GM10266 (cell line): ENCODE measurements at regions not wholly inside any gene's neighbourhood (a gene's known extent, or its start where the extent isn't known, plus 50 kb on each side); places are given as distances from the start of the nearest gene placed in this dataset.

ENCODE experiments used
- DNase-seq: peaks from one replicate; pipeline ENCODE4 v3.0.0; 2012; ENCODE audit errors: extremely low spot score
- TF ChIP-seq, protein P1 (sequence below): IDR thresholded peaks from 2 replicates; pipeline ENCODE4 v1.5.1; 2012; ENCODE audit warnings: mild to moderate bottlenecking, low read depth; ENCODE audit not compliant: control insufficient read depth, insufficient read depth; ENCODE audit errors: missing control alignments

GRCh38 chr1:222232842-222233241 is 315.1 kb downstream of the HHIPL2 start:
- DNase-seq: no peak
- TF ChIP-seq, protein P1, sequence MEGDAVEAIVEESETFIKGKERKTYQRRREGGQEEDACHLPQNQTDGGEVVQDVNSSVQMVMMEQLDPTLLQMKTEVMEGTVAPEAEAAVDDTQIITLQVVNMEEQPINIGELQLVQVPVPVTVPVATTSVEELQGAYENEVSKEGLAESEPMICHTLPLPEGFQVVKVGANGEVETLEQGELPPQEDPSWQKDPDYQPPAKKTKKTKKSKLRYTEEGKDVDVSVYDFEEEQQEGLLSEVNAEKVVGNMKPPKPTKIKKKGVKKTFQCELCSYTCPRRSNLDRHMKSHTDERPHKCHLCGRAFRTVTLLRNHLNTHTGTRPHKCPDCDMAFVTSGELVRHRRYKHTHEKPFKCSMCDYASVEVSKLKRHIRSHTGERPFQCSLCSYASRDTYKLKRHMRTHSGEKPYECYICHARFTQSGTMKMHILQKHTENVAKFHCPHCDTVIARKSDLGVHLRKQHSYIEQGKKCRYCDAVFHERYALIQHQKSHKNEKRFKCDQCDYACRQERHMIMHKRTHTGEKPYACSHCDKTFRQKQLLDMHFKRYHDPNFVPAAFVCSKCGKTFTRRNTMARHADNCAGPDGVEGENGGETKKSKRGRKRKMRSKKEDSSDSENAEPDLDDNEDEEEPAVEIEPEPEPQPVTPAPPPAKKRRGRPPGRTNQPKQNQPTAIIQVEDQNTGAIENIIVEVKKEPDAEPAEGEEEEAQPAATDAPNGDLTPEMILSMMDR: no peak

DNA sequence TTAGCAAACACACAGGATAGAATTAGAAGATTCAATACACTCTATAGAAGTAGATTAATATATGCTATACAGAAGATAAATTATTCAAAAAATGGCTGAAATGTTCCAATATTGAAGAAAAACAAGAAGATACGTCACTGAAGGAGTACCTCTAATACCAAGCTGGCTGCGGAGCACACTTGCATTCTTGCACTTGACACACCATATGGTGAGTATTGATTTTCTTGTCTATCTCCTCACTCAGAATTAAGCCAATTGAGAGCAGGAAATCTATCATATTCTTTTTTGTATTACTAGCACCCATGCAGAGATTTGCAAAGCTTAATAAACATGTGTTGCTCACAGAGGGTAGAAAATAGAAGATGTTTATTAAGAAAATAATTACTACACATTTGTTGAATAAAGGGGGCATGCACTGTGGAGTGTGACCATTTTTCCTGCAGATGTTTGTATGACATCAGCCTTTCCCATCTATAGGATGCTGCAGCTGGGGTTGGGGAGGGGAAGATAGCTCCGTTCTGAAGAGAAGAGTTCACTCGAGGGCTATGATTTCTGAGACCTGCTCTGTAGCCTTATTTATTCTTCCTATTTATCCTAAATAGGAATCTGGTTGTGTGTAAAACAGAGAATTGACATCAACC is 318.1 kb downstream of the HHIPL2 start:
- DNase-seq: no peak
- TF ChIP-seq, protein P1: no peak

GRCh38 chr1:222225316-222225691 is 322.6 kb downstream of the HHIPL2 start:
- no peak for DNase-seq
- TF ChIP-seq, protein P1: no peak

DNA sequence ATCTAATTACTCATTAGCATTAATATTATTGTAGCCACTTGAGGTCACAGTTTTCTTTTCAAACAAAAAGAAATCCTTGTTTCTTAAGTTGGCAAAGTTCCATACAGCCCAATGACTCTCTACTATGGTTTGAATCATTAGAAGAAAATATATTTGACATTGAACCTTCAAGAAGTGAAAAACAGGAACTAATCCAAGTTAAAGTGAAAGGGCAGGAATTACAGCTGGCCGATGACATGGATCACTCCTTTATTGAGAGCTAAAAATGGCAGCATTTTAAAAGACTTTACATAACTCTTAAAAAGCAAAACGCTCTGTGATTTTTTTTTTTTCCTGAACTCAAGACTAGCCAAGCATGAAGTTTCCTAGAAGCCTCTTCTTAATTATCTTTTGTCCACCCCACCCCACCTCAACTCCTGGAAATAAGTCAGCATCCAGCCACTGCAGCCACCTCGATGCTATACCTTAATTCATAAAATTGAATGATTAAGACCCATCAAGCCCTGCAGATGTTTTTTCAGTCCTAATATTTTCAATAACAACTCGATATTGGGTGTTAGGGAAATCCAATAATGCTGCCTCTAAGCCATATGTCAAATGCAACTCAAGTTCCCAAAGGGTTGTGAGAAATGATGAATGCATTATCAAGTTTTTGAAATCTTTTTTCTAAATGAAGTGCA is 323.1 kb downstream of the HHIPL2 start:
- DNase-seq: no peak
- TF ChIP-seq, protein P1: no peak

DNA sequence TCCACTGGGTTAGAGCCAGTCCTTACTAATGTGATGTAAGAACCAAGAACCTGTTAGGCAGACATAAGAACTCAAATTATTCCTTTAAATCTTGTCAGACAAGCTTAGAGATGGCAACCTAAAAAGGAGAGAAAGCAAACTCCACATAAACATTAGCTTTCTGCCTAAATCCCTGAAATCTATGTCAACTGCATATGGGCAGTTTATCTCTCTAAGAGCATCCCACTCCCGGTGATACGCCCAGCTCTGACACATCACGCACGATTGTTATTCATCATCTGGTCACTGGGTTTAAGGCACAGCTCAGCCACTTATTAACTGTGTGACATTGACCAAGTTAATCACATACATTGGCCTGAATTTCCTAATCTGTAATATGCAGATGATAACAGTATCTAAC is 323.7 kb downstream of the HHIPL2 start:
- TF ChIP-seq, protein P1: no peak
- DNase-seq: no peak

DNA sequence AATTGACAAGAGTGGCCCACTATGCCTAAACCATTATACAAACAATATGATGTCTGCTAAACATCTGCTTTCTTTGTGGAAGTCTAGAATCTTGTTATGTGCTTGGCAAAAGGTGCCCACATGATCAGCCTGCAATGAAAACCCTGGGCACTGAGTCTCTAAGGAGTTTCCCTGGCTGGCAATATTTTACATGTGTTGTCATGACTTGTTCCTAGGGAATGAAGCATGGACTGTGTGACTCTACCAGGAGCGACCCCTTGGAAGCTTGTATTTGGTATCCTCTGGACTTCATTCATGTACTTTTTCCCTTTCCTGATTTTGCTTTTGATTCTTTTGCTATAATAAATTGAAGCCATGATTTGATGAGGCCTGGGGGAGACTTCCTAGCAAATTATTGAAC is 324.9 kb downstream of the HHIPL2 start:
- no peak for DNase-seq
- TF ChIP-seq, protein P1: no peak

GRCh38 chr1:222216255-222216754 is 331.6 kb downstream of the HHIPL2 start:
- TF ChIP-seq, protein P1: no peak
- DNase-seq: no peak
